Esophagus muscularis mucosa (tissue), 4 donors: ENCODE measurements at regions not wholly inside any gene's neighbourhood (a gene's known extent, or its start where the extent isn't known, plus 50 kb on each side); places are given as distances from the start of the nearest gene placed in this dataset.

Experiments used
- EP300 ChIP-seq: sonication (generic); formaldehyde crosslinking; IDR thresholded peaks from one replicate; pipeline ENCODE4 v1.6.1; 2017; ENCODE audit warnings: antibody characterized with exemption
- POLR2A ChIP-seq: fragments of 450-650 bp; IDR thresholded peaks from one replicate; pipeline ENCODE4 v1.6.1; 2017; ENCODE audit warnings: antibody characterized with exemption, moderate library complexity, mild to moderate bottlenecking, low read depth
- TF ChIP-seq, protein P1 (sequence below), 3 experiments: fragments of 200-600 bp in 2 of 3; fragments of 450-650 bp in 1 of 3; sonication (generic) in 2 of 3; IDR thresholded peaks; one replicate each; pipeline ENCODE4 v1.5.1; 2017 to 2019; ENCODE audit warnings: antibody characterized with exemption in 3 of 3, mild to moderate bottlenecking in 2 of 3, moderate library complexity in 1 of 3

DNA sequence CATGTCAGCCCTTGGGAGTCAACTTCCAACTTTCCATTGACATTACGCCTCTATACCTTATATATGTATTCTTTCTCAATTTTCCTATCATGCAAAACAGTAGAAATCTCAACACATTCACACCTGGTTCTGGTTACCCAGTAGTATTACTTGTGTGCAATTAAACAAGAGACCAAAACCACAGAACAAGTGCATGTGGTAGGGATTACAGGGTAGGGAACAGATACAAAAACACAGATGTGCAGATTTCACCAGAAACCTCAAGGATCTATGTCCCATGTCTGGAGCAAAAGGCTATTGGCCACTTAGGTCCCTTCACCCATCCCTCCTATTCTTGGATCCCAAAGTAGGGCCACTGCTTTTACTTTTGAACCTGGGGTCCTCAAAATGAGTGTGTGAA lies 143.6 kb upstream of the ZCCHC13 start:
- TF ChIP-seq, protein P1, sequence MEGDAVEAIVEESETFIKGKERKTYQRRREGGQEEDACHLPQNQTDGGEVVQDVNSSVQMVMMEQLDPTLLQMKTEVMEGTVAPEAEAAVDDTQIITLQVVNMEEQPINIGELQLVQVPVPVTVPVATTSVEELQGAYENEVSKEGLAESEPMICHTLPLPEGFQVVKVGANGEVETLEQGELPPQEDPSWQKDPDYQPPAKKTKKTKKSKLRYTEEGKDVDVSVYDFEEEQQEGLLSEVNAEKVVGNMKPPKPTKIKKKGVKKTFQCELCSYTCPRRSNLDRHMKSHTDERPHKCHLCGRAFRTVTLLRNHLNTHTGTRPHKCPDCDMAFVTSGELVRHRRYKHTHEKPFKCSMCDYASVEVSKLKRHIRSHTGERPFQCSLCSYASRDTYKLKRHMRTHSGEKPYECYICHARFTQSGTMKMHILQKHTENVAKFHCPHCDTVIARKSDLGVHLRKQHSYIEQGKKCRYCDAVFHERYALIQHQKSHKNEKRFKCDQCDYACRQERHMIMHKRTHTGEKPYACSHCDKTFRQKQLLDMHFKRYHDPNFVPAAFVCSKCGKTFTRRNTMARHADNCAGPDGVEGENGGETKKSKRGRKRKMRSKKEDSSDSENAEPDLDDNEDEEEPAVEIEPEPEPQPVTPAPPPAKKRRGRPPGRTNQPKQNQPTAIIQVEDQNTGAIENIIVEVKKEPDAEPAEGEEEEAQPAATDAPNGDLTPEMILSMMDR (IDR thresholded peaks at IDR 0.05): no peak
- no peak for TF ChIP-seq POLR2A
- no peak for TF ChIP-seq EP300
